ENCODE measurements at regions not wholly inside any gene's neighbourhood (a gene's known extent, or its start where the extent isn't known, plus 50 kb on each side); places are given as distances from the start of the nearest gene placed in this dataset.

DNA sequence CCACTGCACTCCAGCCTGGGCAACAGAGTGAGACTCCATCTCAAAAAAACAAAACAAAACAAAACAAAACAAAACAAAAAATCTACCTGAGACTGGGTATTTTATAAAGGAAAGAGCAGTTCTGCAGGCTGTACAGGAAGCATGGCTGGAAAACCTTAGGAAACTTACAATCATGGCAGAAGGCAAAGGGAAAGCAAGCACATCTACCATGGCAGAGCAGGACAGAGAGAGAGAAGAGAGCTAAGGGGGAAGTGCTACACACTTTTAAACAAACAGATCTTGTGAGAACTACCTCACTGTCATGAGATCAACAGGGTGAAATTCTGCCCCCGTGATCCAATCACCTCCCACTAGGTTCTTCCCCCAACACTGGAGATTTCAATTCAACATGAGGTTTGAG is 198.3 kb upstream of the SAMSN1 start (continued):
- peak in 1 of 2 experiments; percentile 28; a peak in 1 of 4 replicates for TF ChIP-seq FOXA3 (CRISPR knock-in tag; conservative IDR thresholded peaks at IDR 0.05 in 1 of 2, IDR thresholded peaks at IDR 0.05 in 1 of 2)
- TF ChIP-seq HEY1 (CRISPR knock-in tag; IDR thresholded peaks at IDR 0.05; ENCODE audit: borderline replicate concordance), result no peak
- TF ChIP-seq, protein P1, sequence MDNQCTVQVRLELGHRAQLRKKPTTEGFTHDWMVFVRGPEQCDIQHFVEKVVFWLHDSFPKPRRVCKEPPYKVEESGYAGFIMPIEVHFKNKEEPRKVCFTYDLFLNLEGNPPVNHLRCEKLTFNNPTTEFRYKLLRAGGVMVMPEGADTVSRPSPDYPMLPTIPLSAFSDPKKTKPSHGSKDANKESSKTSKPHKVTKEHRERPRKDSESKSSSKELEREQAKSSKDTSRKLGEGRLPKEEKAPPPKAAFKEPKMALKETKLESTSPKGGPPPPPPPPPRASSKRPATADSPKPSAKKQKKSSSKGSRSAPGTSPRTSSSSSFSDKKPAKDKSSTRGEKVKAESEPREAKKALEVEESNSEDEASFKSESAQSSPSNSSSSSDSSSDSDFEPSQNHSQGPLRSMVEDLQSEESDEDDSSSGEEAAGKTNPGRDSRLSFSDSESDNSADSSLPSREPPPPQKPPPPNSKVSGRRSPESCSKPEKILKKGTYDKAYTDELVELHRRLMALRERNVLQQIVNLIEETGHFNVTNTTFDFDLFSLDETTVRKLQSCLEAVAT (IDR thresholded peaks at IDR 0.05), result peak; percentile 12 to 60; a peak in 2 of 4 replicates
- TF ChIP-seq ZKSCAN1 (IDR thresholded peaks at IDR 0.05; ENCODE audit: low read depth, low read length), result no peak
- no peak for TF ChIP-seq XRCC4 (IDR thresholded peaks at IDR 0.05; ENCODE audit: extremely low read depth, insufficient read depth, insufficient read length)
- no peak for TF ChIP-seq CHD4 (IDR thresholded peaks at IDR 0.05; ENCODE audit: insufficient read depth, insufficient replicate concordance, low read depth, low read length, poor library complexity, severe bottlenecking)
- TF ChIP-seq NRF1 (conservative IDR thresholded peaks at IDR 0.05 in 1 of 2, IDR thresholded peaks at IDR 0.05 in 1 of 2), result no peak
- TF ChIP-seq TAF7 (tag; IDR thresholded peaks at IDR 0.05), result peak; percentile 75
- TF ChIP-seq ASH1L (IDR thresholded peaks at IDR 0.05; ENCODE audit: borderline replicate concordance, low read depth, partially characterized antibody), result no peak
- TF ChIP-seq, protein P2, sequence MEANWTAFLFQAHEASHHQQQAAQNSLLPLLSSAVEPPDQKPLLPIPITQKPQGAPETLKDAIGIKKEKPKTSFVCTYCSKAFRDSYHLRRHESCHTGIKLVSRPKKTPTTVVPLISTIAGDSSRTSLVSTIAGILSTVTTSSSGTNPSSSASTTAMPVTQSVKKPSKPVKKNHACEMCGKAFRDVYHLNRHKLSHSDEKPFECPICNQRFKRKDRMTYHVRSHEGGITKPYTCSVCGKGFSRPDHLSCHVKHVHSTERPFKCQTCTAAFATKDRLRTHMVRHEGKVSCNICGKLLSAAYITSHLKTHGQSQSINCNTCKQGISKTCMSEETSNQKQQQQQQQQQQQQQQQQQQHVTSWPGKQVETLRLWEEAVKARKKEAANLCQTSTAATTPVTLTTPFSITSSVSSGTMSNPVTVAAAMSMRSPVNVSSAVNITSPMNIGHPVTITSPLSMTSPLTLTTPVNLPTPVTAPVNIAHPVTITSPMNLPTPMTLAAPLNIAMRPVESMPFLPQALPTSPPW (CRISPR knock-in tag; IDR thresholded peaks at IDR 0.05), result peak; percentile 17; the same call in 1 of the 2 replicates
- no peak for TF ChIP-seq RBM14 (IDR thresholded peaks at IDR 0.05; ENCODE audit: borderline replicate concordance, insufficient read depth, low read depth, low read length)
- TF ChIP-seq ELF4 (CRISPR knock-in tag; IDR thresholded peaks at IDR 0.05), result peak; percentile 74; the same call in 1 of the 2 replicates
- no peak for TF ChIP-seq NFIX (CRISPR knock-in tag; IDR thresholded peaks at IDR 0.05; ENCODE audit: low read depth)
- no peak for TF ChIP-seq FOXM1 (IDR thresholded peaks at IDR 0.05; ENCODE audit: low read depth)
- TF ChIP-seq FOXM1 (CRISPR knock-in tag; IDR thresholded peaks at IDR 0.05; ENCODE audit: low read depth), result no peak
- no peak for TF ChIP-seq EZH2 (IDR thresholded peaks at IDR 0.05; ENCODE audit: borderline replicate concordance, low read depth, low read length)
- TF ChIP-seq, protein P3, sequence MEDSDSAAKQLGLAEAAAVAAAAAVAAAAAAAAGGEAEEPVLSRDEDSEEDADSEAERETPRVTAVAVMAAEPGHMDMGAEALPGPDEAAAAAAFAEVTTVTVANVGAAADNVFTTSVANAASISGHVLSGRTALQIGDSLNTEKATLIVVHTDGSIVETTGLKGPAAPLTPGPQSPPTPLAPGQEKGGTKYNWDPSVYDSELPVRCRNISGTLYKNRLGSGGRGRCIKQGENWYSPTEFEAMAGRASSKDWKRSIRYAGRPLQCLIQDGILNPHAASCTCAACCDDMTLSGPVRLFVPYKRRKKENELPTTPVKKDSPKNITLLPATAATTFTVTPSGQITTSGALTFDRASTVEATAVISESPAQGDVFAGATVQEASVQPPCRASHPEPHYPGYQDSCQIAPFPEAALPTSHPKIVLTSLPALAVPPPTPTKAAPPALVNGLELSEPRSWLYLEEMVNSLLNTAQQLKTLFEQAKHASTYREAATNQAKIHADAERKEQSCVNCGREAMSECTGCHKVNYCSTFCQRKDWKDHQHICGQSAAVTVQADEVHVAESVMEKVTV (CRISPR knock-in tag; IDR thresholded peaks at IDR 0.05), result 0 out of 2 replicates have a peak, but pooled peaks have one; percentile 8
- no peak for TF ChIP-seq NR2C2 (CRISPR knock-in tag; IDR thresholded peaks at IDR 0.05)
- TF ChIP-seq NR2C2 (tag; IDR thresholded peaks at IDR 0.05), result peak; percentile 62
- peak; percentile 44; the same call in 1 of the 2 replicates for TF ChIP-seq CXXC5 (CRISPR knock-in tag; IDR thresholded peaks at IDR 0.05)
- peak; percentile 44; the same call in 1 of the 2 replicates for TF ChIP-seq TOE1 (IDR thresholded peaks at IDR 0.05; ENCODE audit: borderline replicate concordance)
- no peak for TF ChIP-seq TOE1 (CRISPR knock-in tag; IDR thresholded peaks at IDR 0.05; ENCODE audit: borderline replicate concordance, low read depth)
- TF ChIP-seq POLR2H (tag; IDR thresholded peaks at IDR 0.05; ENCODE audit: low read depth), result peak; percentile 63

All from K562 (cell line).